HG02678 (cell line): ENCODE measurements at regions not wholly inside any gene's neighbourhood (a gene's known extent, or its start where the extent isn't known, plus 50 kb on each side); places are given as distances from the start of the nearest gene placed in this dataset.
"Not testable (repeated sequence)": the region's sequence is repeated elsewhere in the genome, so short reads cannot be mapped to it uniquely, and the experiment has no call there.

Source experiments
- ATAC-seq: cut with Tn5 transposase; IDR thresholded peaks from one replicate; pipeline ENCODE4 v1.9.1; 2021; ENCODE audit warnings: mild to moderate bottlenecking, moderate library complexity; ENCODE audit not compliant: unreplicated experiment

DNA sequence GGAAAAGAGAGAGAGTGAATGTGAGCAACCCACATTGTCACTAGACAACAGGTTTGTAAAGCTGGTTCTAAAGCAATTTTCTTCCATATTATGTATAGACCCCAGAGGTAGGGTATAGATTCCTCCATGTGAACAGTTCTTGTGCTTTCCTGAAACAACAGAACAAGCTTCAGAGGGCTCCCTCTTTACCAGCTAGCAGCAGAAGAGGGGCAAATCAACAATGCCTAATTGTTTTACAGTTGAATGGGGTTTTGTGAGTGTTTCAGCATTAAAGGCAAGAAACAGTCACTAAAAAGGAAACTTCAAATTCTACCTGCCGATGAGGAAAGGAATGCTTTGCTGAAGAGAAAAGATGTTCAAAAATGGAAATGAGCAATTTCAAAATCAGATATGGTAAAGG is 341.2 kb upstream of the KITLG start:
- no peak for ATAC-seq

DNA sequence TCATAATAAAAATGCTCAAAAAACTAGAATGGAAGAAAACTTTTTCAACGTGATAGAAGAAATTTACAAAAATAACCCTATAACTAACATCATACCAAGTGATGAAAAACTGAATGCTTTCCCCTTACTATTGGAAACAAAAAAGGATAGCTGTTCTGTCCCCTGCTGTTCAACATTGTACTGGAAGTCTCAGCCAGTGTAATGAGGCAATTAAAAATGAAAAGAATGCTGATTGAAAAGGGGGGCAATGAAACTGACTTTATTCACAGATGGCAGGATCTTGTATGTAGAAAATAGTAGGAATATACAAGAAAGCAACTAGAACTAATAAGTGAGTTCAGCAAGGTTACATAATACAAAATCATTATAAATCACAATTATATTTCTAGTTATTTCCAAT is 337.9 kb upstream of the KITLG start:
- ATAC-seq = no peak

DNA sequence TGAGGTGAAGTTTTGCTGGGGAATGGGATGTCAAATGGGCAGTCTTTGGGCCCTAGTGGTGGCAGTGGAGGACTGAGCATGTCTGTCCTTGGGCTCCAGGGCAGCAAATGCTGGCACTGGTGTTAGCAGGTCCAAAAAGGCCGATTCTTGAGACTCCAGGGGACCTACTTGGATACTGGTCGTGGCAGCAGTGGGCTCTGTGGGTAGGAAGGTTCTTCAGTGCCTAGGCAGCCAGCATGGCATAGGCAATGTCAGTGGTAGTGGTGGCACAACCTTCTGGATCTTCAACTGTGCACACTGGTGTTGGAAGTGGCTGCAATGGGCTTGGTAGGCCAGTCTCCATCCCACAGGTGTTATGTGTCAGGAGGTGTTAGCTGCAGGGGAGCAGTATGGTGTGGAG is 334.7 kb upstream of the KITLG start:
- no peak for ATAC-seq

DNA sequence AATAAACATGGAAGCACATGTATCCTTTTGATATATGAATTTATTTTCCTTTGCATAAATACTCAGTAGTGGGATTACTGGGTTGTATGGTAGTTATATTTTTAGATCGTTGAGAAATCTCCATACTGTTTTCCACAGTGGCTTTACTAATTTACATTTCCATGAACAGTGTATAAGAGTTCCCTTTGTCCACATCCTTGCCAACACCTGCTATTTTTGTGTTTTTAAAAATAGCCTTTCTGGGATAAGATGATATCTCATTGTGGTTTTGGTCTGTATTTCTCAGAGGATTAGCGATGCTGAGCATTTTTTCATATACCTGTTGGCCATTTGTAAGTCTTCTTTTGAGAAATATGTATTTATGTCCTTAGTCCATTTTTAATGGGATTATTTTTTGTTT is 329.2 kb upstream of the KITLG start:
- no peak for ATAC-seq

DNA sequence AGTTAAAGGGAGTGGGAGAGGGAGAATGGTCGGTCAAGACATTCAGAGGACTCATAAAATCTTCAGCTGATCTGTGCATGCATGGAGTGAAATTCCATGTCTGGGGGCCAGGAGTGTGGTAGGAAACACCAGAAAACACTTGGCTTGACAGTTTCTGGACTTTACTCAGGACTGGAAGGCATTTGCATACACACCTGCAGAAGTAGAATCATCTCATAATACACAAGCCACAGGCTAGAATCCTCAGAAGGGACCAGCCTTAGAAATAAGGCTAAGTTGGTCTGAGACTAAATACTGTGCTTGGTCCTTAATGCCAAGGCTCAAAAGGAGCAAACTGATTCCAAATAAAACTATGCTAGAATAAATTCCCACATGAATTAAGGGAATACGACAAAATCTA is 328.1 kb upstream of the KITLG start:
- ATAC-seq = no peak

DNA sequence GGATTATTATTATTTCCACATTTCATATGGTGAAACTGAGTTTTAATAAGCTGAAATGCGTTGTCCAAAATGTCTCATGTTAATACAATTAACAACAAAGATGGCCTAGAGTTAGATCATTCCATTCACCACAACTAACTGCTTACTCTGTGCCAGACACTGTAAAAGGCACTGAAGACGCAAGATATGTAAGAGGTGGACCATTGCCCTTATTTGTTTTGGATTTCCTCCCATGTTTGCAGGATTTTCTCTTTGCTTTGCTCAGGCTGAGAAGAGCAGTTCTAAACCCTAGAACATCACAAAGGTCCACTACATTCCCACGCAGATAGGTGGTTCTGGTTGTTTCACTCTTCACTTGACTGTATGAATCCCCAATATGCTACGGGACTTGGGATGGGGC is 324.4 kb upstream of the KITLG start:
- ATAC-seq = no peak

DNA sequence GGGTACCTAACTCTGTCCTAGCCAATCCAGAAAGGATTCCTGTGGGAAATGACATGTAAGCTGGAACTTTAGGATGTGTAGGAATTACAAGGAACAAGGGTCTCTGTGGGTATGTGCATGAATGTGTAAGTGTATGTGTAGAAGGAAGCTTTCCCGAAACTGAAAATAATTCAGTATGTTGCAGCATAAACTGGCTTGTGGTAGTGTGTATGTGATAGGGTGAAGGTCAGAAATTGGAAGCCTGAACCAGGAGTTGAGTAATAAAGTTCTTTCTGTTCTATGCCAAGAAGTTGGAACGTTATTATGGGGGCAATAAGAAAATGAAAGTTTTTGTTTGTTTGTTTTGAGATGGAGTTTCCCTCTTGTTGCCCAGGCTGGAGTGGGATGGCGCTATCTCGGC is 323.1 kb upstream of the KITLG start:
- ATAC-seq = no peak

DNA sequence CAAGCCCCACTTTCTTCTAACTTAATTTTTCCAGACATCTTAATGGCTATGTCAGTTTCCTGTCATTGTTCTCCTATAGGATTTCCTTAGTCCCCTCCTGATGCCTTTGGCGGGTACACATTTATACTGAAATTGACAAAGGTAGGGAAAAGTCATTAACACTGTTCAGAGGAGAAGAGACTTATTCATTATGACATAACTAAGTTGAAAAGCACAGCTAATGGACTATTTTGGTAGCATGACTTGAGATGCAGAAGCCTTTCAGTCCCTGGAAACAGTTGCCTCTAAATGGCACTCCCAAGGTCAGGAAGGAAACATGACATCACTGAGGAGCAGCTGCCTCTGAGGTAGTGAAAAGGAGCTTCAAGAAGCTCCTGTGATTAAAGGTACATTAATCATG is 317.5 kb upstream of the KITLG start:
- ATAC-seq = no peak

DNA sequence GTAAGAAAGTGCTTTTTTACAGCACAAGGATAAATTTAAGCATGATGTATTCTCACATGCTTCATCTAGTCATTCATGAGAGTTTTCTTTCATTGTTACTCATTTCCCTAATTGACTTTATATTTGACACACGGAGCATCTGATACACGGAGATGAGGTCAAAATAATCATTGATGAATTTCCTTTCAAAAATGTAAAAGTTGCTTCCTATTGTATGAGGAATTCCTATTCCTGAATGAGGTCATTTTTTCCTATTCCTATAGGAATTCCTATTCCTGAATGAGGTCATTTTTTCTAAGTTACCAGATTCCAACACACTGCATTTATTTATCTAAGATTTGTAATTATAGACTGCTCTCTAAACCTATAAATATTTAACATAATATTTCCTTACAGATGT is 316.7 kb upstream of the KITLG start:
- no peak for ATAC-seq

DNA sequence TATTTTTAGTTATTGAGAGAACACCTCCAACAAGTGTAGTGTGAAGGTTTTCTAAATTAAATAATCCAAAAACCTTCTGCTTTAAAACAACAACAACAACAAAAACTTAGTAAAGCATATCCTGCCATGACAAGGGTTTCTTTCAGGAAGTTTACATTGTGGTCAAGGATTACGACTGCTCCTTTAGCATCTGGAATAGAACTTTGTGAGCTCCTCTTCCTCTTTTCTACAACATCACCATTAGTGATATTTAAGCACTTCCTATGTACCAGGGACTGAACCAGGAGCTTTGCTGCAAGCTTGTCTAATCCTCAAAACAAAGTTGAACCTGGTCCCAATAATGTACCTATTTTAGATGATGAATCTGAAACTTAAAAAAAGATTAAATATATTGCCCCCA is 315.4 kb upstream of the KITLG start:
- ATAC-seq = no peak

DNA sequence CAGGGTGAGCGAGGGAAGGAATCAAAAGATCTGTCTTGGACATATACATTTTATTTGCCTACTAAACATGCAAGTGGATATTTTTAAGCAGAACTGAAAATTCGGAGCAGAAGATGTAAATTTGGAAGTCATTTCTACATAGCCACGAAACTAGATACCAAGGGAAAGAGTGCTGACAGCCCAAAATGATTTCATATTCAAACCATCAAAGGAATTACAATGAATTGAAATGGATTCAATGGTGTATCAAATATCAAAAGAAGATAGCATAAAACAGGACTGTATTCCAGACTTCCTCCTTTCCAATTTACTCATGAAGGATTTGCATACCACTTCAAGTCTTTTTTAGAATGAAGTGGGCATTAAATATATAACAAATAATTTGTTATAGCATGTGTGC is 313.5 kb upstream of the KITLG start:
- no peak for ATAC-seq

DNA sequence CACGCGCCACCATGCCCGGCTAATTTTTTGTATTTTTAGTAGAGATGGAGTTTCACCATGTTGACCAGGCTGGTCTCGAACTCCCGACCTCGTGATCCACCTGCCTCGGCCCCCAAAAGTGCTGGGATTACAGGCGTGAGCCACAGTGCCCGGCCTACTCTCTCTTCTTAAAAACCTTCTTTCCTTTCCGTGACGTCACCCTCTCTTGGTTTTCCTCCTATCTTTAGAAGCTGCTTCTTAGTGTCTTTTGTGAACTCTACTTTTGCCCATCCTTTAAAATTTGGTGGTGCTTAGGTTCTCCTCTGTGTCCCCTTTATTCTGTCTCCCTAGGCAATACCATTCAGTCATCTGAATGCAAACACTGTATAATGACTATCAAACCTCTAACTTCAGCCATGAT is 311.2 kb upstream of the KITLG start:
- not testable (repeated sequence) for ATAC-seq

DNA sequence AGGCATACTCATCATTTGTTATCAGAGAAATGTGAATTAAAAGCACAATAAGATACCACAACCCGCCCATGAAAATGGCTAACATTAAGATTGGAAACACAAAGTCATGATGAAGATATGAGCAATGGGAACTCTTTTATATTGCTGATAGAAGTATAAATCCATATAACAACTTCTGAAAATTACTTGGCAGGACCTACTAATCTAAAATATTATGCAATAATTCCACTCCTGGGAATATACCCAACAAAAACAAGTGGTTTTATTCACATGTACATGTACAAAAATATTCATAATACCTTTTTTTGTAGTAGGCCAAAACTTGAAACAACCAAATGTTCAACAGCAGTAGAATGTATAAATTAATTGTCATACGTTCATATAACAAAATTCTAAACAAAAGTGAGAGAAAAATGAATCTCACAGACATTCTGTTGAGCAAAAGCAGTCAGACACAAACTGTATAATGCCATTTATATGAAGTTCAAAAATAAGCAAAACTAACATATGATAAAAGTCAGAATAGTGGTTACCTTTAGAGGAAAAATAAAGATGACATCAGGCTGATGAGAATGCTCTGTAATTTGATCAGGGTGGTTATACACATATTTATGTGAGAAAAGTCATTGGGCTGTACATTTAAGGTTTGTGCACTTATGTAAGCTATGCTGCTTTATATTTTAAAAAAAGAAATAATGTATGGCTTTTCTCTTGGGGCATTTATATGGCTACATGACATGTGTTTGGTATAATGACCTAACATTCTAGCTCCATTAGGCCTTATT is 309.2 kb upstream of the KITLG start:
- no peak for ATAC-seq

DNA sequence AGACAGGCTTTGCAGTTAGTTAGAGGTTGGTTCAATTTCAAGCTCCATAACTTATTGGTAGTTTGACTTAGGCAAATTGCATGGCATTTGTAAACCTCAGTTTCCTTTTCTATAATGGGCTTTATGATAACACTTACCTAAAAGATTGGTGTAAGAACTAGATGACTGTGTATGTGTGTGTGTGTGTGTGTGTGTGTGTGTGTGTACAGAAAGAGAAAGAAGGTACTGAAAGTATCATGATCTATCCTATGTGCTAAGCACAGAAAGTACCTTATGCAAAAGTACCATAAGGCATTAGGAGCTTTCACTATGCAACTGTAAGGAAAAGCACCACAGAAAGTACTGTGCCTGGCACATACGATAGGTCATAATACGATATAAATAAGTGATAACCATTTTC is 304.3 kb upstream of the KITLG start:
- ATAC-seq = peak; percentile 87

DNA sequence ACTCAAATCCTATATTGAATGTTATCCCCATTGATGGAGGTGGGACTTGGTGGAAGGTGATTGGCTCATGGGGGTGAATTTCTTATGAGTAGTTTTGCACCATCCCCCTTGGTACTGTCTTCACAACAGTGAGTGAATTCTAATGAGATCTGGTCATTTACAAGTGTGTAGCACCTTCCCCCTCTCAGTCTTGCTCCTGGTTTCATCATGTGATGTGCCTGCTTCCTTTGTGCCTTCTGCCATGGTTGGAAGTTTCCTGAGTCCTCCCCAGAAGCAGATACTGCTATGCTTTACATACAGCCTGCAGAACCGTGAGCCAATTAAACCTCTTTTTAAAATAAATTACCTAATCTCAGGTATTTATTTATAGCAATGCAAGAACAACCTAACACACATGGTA is 302.4 kb upstream of the KITLG start:
- ATAC-seq = no peak

DNA sequence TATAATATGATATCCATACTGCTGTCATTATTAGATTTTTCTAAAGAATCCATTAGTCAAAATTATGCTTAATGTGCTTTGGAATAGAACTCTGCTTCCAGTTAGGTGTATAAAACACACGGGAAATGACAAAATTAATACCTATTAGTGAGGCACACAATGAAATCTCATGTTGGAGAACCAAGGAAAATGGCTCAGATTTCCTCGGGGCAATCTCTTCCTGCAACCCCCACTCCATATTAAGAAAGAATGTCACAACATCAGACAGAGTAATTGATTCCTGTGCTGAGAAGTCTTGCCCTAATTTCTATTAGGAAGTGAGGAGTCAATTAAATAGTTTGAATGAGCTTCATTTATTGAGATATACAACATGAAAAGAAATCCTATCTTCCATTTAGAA is 299.8 kb upstream of the KITLG start:
- ATAC-seq = no peak

DNA sequence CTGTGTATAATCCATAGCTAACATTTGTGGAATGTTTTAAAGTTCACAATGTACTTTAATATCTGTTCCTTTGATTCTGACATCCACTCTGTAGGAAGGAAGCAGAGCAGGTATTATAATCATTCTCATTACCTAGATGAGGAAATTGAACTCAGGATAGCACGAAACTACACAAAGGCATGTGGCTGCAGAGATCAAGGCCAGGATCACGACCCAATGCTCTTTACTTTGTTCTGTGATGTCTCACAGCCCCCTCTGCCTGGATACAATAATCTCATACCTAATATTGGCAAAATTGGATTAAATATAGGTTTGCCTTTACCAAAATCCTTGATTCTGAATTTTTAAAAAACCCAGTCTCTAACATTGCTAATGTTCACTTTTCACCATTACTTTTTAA is 298.0 kb upstream of the KITLG start:
- ATAC-seq = no peak

DNA sequence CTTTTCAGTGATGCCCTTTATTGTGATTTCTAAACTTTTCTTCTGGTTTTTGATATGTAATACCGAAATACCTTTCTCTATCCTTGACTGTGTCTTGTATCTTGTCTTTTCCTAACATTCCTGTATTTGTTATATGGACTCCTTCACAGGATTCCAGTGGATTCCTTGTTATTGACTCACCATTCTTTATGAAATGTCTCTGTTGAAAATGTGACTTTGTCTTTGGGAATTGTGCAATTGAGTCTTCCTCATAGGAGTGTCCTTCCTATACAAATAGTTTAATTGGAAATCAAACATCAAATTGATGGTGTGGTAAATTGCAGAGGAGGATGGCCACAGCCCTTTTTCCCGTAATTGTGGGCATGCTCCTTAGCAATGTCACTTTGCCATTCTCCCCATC is 296.6 kb upstream of the KITLG start:
- ATAC-seq = no peak

DNA sequence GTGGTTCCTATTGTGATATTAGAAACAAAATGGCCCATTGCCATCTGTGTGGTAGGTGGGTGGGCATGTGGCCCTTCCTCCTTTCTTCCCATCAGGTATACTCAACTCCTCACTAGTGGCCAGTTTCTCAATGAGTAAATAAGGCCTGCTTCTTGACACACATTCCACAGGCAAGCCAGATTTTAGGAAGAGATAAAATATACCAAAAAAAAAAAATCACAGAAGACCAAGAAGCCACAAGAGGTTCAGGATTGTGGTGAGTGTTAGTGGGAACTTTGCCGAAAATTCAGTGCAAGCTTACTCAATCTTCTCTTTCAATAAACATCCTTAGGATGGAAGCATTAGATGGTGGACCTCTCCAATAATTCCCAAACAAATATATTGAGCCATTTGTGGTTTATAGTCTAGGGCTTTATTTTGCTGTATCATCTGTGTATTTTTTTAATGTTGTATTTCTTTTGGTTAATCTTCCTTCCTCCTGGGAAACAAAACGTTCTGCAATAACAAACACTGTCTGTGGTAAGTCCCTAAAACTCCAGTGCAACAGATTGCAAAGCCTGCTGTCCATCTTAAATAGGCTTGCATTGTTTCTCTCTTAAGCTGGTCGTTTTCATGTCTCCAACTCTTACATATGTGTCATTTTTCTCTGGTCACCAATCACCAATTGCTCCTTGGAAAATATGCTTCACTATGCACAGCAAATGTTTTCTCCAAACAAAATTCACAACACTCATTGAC is 289.9 kb upstream of the KITLG start:
- ATAC-seq = no peak

DNA sequence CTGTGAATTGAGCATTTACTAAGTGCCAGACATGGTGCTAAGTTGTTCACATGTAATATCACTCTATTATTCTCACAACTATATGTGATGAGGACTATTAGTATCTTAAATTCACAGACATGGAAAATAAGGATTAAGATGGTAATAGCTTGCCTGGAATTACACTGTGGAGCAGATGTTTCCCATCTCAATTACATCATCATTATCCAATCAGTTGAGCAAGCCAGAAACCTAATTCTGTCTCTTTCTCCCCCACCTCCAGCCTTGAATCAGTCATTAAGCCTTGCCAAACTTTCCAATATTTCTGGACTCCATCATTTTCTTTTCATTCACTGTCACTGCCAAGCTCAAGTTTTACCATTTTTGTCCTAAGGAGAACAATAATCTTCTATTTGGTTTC is 287.8 kb upstream of the KITLG start:
- no peak for ATAC-seq

DNA sequence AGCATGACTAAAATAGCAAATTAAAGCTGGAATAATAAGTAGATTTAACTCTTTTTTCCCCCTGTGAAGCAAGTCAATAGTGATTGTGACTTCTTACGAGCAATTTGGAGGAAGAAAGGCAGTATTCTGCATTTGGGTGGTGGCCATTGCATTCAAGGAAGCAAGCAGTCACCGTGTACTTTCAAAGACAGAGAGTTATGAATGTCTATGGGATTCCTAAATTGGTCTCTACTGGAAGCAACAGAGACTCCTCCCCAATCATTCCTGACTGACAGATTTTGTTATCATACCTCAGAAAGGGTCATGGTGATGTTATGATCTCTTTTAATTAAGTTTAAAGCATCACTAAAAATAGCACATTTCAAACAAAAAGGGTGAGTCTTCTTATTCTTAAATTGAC is 287.2 kb upstream of the KITLG start:
- no peak for ATAC-seq

DNA sequence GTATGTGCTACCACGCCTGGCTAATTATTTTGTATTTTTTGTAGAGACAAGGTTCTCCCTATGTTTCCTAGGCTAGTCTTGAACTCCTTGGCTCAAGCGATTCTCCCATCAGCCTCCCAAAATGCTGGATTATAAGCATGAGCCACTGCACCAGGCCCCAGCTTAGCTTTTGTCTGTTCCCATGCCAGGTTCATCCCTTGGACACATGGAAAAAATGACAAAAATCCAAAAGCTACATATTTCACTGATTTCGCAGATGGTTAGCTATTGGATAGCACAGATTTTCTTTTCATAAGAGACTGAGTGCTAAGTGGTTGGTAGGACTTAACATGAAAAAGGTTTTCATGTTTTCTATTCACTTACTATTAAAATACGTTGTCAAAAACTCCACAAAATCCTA is 286.6 kb upstream of the KITLG start:
- ATAC-seq = no peak

DNA sequence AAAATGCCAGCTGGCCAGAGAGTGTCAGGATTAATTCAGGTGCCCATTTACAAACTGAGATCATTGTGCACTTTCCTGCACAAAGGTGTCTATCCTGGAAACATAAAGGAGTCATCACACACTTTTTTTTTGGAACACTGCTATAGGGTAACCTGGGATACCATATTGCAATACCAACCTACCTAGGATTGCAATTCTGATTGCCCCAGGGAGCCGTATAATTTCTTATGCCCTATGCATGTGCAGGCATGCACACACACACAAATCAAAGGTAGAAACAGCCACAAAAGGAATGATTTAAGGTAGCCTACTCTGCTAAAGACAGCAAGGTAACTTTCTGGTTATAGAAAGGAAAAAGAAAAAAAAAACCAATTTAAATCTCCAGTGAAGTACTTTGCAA is 285.3 kb upstream of the KITLG start:
- ATAC-seq = no peak
